Lower leg skin (tissue), 3 donors: ENCODE measurements at regions not wholly inside any gene's neighbourhood (a gene's known extent, or its start where the extent isn't known, plus 50 kb on each side); places are given as distances from the start of the nearest gene placed in this dataset.

Source experiments
- POLR2A ChIP-seq, 2 donors: fragments of 450-650 bp; IDR thresholded peaks; one replicate each; pipeline ENCODE4 v1.6.1; 2016 to 2017; ENCODE audit warnings: antibody characterized with exemption in 2 of 2, mild to moderate bottlenecking in 1 of 2, moderate library complexity in 1 of 2
- TF ChIP-seq, protein P1 (sequence below), 3 donors: fragments of 450-650 bp; IDR thresholded peaks; one replicate each; pipeline ENCODE4 v1.5.1; 2016; ENCODE audit warnings: antibody characterized with exemption in 3 of 3, mild to moderate bottlenecking in 3 of 3, moderate library complexity in 2 of 3

- TF ChIP-seq, protein P1, sequence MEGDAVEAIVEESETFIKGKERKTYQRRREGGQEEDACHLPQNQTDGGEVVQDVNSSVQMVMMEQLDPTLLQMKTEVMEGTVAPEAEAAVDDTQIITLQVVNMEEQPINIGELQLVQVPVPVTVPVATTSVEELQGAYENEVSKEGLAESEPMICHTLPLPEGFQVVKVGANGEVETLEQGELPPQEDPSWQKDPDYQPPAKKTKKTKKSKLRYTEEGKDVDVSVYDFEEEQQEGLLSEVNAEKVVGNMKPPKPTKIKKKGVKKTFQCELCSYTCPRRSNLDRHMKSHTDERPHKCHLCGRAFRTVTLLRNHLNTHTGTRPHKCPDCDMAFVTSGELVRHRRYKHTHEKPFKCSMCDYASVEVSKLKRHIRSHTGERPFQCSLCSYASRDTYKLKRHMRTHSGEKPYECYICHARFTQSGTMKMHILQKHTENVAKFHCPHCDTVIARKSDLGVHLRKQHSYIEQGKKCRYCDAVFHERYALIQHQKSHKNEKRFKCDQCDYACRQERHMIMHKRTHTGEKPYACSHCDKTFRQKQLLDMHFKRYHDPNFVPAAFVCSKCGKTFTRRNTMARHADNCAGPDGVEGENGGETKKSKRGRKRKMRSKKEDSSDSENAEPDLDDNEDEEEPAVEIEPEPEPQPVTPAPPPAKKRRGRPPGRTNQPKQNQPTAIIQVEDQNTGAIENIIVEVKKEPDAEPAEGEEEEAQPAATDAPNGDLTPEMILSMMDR (IDR thresholded peaks at IDR 0.05) = no peak
- no peak for TF ChIP-seq POLR2A (IDR thresholded peaks at IDR 0.05)
Observed at GRCh38 chr15:79540551-79540950, 108.4 kb downstream of the MINAR1 start.
